ENCODE measurements at regions not wholly inside any gene's neighbourhood (a gene's known extent, or its start where the extent isn't known, plus 50 kb on each side); places are given as distances from the start of the nearest gene placed in this dataset.
"Not testable (repeated sequence)": the region's sequence is repeated elsewhere in the genome, so short reads cannot be mapped to it uniquely, and the experiment has no call there.

DNA sequence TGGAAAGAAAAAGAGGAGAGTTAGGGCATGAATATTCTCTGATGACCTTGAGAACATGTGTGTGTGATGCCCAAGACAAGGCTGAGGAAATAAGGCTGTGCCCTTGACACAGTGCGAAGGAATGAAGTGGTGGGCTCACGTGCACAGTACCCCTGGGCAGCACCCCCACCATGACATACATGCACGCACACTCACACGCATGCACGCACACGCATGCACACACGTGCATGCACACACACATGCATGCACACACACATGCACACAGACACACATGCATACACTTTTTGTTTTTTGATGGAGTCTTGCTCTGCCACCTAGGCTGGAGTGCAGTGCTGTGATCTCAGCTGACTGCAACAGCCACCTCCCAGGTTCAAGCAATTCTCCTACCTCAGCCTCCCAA is 118.1 kb downstream of the GATA3 start:
- no peaks in the 10 kb centered on the region for H3K9me3 Mint-ChIP-seq (ENCODE audit: unreplicated experiment)
- no peak overlapping the region for H3K27ac Mint-ChIP-seq (ENCODE audit: unreplicated experiment)
- peaks cover 6% of the 10 kb centered on the region for H3K36me3 Mint-ChIP-seq (ENCODE audit: unreplicated experiment)
- peaks cover 4% of the 10 kb centered on the region for H3K4me1 Mint-ChIP-seq (ENCODE audit: low read depth, unreplicated experiment)
- H3K4me3 Mint-ChIP-seq (ENCODE audit: unreplicated experiment) = no peak overlapping the region
- DNase-seq = no peak
- H3K27me3 Mint-ChIP-seq (ENCODE audit: unreplicated experiment) = peaks cover 3% of the 10 kb centered on the region
- TF ChIP-seq, protein P1, sequence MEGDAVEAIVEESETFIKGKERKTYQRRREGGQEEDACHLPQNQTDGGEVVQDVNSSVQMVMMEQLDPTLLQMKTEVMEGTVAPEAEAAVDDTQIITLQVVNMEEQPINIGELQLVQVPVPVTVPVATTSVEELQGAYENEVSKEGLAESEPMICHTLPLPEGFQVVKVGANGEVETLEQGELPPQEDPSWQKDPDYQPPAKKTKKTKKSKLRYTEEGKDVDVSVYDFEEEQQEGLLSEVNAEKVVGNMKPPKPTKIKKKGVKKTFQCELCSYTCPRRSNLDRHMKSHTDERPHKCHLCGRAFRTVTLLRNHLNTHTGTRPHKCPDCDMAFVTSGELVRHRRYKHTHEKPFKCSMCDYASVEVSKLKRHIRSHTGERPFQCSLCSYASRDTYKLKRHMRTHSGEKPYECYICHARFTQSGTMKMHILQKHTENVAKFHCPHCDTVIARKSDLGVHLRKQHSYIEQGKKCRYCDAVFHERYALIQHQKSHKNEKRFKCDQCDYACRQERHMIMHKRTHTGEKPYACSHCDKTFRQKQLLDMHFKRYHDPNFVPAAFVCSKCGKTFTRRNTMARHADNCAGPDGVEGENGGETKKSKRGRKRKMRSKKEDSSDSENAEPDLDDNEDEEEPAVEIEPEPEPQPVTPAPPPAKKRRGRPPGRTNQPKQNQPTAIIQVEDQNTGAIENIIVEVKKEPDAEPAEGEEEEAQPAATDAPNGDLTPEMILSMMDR (IDR thresholded peaks at IDR 0.05; ENCODE audit: partially characterized antibody, unreplicated experiment) = no peak

DNA sequence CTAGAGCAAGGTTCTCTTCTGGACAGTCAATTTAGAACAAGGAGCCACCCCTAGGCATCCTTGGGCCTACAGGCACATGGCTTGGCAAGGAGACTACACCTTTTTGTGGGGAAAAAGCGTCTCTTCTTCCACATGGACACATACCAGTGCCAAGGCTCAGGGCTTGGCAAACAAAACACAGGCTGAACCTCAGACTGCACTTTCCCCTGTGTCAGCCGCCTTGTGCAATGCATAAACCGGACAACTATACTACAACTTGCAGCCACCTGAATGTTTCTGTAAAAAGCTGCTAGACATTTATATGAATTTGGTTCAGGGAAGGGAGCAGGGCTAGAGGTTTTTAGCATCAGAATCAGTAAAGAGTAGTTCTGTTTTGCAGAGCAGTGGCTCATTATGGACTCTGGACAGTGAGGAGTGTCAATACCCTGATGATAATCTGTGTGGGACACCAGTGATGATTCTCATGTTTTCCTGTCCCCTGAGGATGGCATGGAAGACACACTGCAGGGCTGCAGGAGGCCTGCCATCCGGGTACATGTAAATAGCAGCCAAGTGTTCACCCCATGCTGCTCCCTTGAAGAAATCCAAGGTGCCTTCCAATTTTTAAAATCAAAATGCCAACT is 118.9 kb downstream of the GATA3 start:
- H3K36me3 Mint-ChIP-seq (ENCODE audit: unreplicated experiment) = peaks cover 6% of the 10 kb centered on the region
- DNase-seq = no peak
- H3K4me3 Mint-ChIP-seq (ENCODE audit: unreplicated experiment) = no peak overlapping the region
- peaks cover 4% of the 10 kb centered on the region for H3K4me1 Mint-ChIP-seq (ENCODE audit: low read depth, unreplicated experiment)
- TF ChIP-seq, protein P1 (IDR thresholded peaks at IDR 0.05; ENCODE audit: partially characterized antibody, unreplicated experiment) = no peak
- peaks cover 3% of the 10 kb centered on the region for H3K27me3 Mint-ChIP-seq (ENCODE audit: unreplicated experiment)
- no peaks in the 10 kb centered on the region for H3K9me3 Mint-ChIP-seq (ENCODE audit: unreplicated experiment)
- no peak overlapping the region for H3K27ac Mint-ChIP-seq (ENCODE audit: unreplicated experiment)

- Mint-ChIP-seq H3K4me1 (ENCODE audit: low read depth, unreplicated experiment) (peaks cover 4% of the 10 kb centered on the region), H3K9me3 (ENCODE audit: unreplicated experiment) (no peaks in the 10 kb centered on the region), H3K36me3 (ENCODE audit: unreplicated experiment) (peaks cover 2% of the 10 kb centered on the region), H3K27me3 (ENCODE audit: unreplicated experiment) (peaks cover 3% of the 10 kb centered on the region), H3K4me3 (ENCODE audit: unreplicated experiment) (no peak overlapping the region), H3K27ac (ENCODE audit: unreplicated experiment) (no peak overlapping the region)
- TF ChIP-seq, protein P1 (IDR thresholded peaks at IDR 0.05; ENCODE audit: partially characterized antibody, unreplicated experiment) = no peak
- no peak for DNase-seq
Measured at GRCh38 chr10:8173866-8174243, 119.4 kb downstream of the GATA3 start.

DNA sequence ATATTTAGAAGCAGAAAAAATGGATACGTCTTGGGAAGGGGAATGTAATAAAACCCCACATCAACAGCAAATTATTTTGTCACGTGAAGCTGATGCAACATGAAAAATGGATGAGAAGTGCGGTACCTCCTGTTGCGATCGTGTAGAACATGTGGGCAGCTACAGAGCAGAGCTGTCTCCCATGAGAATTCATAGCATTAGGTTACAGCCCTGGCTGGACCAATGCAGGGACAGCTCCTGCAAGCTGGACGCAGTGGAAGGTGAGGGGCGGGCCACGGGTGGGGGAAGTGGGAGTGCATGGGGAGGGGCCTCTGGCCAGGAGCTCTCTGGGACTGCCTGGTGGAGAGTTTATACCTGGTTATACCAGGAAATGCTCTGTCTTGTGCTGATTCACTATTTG is 120.3 kb downstream of the GATA3 start:
- Mint-ChIP-seq H3K9me3 (ENCODE audit: unreplicated experiment) (no peaks in the 10 kb centered on the region), H3K4me1 (ENCODE audit: low read depth, unreplicated experiment) (peaks cover 4% of the 10 kb centered on the region), H3K36me3 (ENCODE audit: unreplicated experiment) (no peaks in the 10 kb centered on the region), H3K27me3 (ENCODE audit: unreplicated experiment) (peaks cover 3% of the 10 kb centered on the region), H3K4me3 (ENCODE audit: unreplicated experiment) (no peak overlapping the region), H3K27ac (ENCODE audit: unreplicated experiment) (no peak overlapping the region)
- TF ChIP-seq, protein P1 (IDR thresholded peaks at IDR 0.05; ENCODE audit: partially characterized antibody, unreplicated experiment) = no peak
- DNase-seq = peak; percentile 48

- DNase-seq; H3K9me3 Mint-ChIP-seq (ENCODE audit: unreplicated experiment); H3K27me3 Mint-ChIP-seq (ENCODE audit: unreplicated experiment); H3K4me1 Mint-ChIP-seq (ENCODE audit: low read depth, unreplicated experiment); H3K27ac Mint-ChIP-seq (ENCODE audit: unreplicated experiment); H3K36me3 Mint-ChIP-seq (ENCODE audit: unreplicated experiment); H3K4me3 Mint-ChIP-seq (ENCODE audit: unreplicated experiment): not testable (repeated sequence)
Measured at GRCh38 chr10:8177526-8177925, 123.0 kb downstream of the GATA3 start.

DNA sequence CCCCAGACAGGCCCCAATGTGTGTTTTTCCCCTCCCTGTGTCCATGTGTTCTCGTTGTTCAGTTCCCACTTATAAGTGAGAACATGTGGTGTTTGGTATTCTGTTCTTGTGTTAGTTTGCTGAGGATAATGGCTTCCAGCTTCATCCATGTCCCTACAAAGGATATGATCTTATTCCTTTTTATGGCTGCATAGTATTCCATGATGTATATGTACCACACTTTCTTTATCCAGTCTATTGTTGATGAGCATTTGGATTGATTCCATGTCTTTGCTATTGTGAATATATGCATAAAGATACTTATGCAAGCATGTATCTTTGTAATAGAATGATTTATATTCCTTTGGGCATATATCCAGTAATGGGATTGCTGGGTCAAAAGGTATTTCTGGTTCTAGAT is 125.3 kb downstream of the GATA3 start:
- not testable (repeated sequence) for H3K27ac Mint-ChIP-seq (ENCODE audit: unreplicated experiment); DNase-seq; H3K4me3 Mint-ChIP-seq (ENCODE audit: unreplicated experiment); H3K4me1 Mint-ChIP-seq (ENCODE audit: low read depth, unreplicated experiment); H3K27me3 Mint-ChIP-seq (ENCODE audit: unreplicated experiment); H3K36me3 Mint-ChIP-seq (ENCODE audit: unreplicated experiment); H3K9me3 Mint-ChIP-seq (ENCODE audit: unreplicated experiment)
